ENCODE measurements at regions not wholly inside any gene's neighbourhood (a gene's known extent, or its start where the extent isn't known, plus 50 kb on each side); places are given as distances from the start of the nearest gene placed in this dataset.

DNA sequence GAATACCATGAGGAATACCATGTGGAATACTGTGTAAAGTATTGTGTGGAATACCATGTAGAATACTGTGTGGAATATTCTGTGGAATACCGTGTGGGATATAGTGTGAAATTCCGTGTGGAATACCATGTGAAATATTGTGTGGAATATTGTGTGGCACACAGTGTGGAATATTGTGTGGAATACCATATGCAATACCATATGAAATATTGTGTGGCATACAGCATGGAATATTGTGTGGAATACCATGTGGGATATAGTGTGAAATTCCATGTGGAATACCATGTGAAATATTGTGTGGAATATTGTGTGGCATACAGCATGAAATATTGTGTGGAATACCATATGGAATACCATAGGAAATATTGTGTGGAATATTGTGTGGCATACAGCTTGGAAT is 135.1 kb upstream of the CHST15 start (continued):
- TF ChIP-seq, protein P1, sequence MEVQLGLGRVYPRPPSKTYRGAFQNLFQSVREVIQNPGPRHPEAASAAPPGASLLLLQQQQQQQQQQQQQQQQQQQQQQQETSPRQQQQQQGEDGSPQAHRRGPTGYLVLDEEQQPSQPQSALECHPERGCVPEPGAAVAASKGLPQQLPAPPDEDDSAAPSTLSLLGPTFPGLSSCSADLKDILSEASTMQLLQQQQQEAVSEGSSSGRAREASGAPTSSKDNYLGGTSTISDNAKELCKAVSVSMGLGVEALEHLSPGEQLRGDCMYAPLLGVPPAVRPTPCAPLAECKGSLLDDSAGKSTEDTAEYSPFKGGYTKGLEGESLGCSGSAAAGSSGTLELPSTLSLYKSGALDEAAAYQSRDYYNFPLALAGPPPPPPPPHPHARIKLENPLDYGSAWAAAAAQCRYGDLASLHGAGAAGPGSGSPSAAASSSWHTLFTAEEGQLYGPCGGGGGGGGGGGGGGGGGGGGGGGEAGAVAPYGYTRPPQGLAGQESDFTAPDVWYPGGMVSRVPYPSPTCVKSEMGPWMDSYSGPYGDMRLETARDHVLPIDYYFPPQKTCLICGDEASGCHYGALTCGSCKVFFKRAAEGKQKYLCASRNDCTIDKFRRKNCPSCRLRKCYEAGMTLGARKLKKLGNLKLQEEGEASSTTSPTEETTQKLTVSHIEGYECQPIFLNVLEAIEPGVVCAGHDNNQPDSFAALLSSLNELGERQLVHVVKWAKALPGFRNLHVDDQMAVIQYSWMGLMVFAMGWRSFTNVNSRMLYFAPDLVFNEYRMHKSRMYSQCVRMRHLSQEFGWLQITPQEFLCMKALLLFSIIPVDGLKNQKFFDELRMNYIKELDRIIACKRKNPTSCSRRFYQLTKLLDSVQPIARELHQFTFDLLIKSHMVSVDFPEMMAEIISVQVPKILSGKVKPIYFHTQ (CRISPR knock-in tag; IDR thresholded peaks at IDR 0.05), result no peak
- TF ChIP-seq ZBTB21 (CRISPR knock-in tag; IDR thresholded peaks at IDR 0.05; ENCODE audit: borderline replicate concordance) (no peak), OVOL2 (CRISPR knock-in tag; IDR thresholded peaks at IDR 0.05; ENCODE audit: borderline replicate concordance) (no peak), NFE2L1 (CRISPR knock-in tag; IDR thresholded peaks at IDR 0.05) (no peak), CBFB (CRISPR knock-in tag; IDR thresholded peaks at IDR 0.05; ENCODE audit: low read depth) (no peak), TCF7 (CRISPR knock-in tag; IDR thresholded peaks at IDR 0.05; ENCODE audit: low read depth) (no peak), ELF4 (CRISPR knock-in tag; IDR thresholded peaks at IDR 0.05; ENCODE audit: low read depth) (no peak), KAT7 (CRISPR knock-in tag; IDR thresholded peaks at IDR 0.05; ENCODE audit: borderline replicate concordance) (no peak)

DNA sequence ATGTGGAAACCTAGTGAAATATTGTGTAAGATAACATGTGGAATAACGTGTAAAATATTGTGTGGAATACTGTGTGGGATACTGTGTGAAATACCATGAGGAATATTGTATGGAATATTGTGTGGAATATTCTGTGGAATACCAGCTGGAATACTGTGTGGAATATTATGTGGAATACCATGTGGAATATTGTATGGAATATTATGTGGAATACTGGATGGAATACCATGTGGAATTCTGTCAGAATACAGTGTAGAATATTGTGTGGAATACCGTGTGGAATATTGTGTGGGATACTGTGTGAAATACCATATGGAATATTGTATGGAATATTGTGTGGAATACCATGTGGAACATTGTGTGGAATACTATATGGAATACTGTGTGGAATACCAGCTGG is 134.6 kb upstream of the CHST15 start:
- no peaks in the 10 kb centered on the region for H3K27me3 Mint-ChIP-seq (ENCODE audit: low read depth)
- H3K4me1 Mint-ChIP-seq, result no peaks in the 10 kb centered on the region
- no peak overlapping the region for H3K27ac Mint-ChIP-seq
- DNase-seq (ENCODE audit: low spot score), result no peak
- ChIA-PET CTCF (no interaction called here), POLR2A (no interaction called here)
- H3K36me3 Mint-ChIP-seq, result peaks cover 29% of the 10 kb centered on the region
- peaks cover 54% of the 10 kb centered on the region for H3K9me3 Mint-ChIP-seq
- no peak overlapping the region for H3K4me3 Mint-ChIP-seq
- ATAC-seq, result no peak
- TF ChIP-seq GTF2I (CRISPR knock-in tag; conservative IDR thresholded peaks at IDR 0.05) (no peak), NR3C1 (CRISPR knock-in tag; conservative IDR thresholded peaks at IDR 0.05; ENCODE audit: low read depth) (no peak), FOXJ3 (CRISPR knock-in tag; IDR thresholded peaks at IDR 0.05; ENCODE audit: borderline replicate concordance) (no peak), ZNF423 (CRISPR knock-in tag; IDR thresholded peaks at IDR 0.05) (no peak), ZNF671 (CRISPR knock-in tag; IDR thresholded peaks at IDR 0.05) (no peak), NFE2L1 (CRISPR knock-in tag; IDR thresholded peaks at IDR 0.05) (no peak), NR1H2 (CRISPR knock-in tag; IDR thresholded peaks at IDR 0.05) (no peak), NR2C2 (CRISPR knock-in tag; IDR thresholded peaks at IDR 0.05) (no peak), CREB1 (CRISPR knock-in tag; IDR thresholded peaks at IDR 0.05) (no peak)
- TF ChIP-seq, protein P2, sequence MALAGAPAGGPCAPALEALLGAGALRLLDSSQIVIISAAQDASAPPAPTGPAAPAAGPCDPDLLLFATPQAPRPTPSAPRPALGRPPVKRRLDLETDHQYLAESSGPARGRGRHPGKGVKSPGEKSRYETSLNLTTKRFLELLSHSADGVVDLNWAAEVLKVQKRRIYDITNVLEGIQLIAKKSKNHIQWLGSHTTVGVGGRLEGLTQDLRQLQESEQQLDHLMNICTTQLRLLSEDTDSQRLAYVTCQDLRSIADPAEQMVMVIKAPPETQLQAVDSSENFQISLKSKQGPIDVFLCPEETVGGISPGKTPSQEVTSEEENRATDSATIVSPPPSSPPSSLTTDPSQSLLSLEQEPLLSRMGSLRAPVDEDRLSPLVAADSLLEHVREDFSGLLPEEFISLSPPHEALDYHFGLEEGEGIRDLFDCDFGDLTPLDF (CRISPR knock-in tag; IDR thresholded peaks at IDR 0.05), result no peak
- TF ChIP-seq, protein P3, sequence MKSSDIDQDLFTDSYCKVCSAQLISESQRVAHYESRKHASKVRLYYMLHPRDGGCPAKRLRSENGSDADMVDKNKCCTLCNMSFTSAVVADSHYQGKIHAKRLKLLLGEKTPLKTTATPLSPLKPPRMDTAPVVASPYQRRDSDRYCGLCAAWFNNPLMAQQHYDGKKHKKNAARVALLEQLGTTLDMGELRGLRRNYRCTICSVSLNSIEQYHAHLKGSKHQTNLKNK (CRISPR knock-in tag; IDR thresholded peaks at IDR 0.05), result no peak
- TF ChIP-seq, protein P4, sequence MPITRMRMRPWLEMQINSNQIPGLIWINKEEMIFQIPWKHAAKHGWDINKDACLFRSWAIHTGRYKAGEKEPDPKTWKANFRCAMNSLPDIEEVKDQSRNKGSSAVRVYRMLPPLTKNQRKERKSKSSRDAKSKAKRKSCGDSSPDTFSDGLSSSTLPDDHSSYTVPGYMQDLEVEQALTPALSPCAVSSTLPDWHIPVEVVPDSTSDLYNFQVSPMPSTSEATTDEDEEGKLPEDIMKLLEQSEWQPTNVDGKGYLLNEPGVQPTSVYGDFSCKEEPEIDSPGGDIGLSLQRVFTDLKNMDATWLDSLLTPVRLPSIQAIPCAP (CRISPR knock-in tag; IDR thresholded peaks at IDR 0.05), result no peak
- TF ChIP-seq, protein P5, sequence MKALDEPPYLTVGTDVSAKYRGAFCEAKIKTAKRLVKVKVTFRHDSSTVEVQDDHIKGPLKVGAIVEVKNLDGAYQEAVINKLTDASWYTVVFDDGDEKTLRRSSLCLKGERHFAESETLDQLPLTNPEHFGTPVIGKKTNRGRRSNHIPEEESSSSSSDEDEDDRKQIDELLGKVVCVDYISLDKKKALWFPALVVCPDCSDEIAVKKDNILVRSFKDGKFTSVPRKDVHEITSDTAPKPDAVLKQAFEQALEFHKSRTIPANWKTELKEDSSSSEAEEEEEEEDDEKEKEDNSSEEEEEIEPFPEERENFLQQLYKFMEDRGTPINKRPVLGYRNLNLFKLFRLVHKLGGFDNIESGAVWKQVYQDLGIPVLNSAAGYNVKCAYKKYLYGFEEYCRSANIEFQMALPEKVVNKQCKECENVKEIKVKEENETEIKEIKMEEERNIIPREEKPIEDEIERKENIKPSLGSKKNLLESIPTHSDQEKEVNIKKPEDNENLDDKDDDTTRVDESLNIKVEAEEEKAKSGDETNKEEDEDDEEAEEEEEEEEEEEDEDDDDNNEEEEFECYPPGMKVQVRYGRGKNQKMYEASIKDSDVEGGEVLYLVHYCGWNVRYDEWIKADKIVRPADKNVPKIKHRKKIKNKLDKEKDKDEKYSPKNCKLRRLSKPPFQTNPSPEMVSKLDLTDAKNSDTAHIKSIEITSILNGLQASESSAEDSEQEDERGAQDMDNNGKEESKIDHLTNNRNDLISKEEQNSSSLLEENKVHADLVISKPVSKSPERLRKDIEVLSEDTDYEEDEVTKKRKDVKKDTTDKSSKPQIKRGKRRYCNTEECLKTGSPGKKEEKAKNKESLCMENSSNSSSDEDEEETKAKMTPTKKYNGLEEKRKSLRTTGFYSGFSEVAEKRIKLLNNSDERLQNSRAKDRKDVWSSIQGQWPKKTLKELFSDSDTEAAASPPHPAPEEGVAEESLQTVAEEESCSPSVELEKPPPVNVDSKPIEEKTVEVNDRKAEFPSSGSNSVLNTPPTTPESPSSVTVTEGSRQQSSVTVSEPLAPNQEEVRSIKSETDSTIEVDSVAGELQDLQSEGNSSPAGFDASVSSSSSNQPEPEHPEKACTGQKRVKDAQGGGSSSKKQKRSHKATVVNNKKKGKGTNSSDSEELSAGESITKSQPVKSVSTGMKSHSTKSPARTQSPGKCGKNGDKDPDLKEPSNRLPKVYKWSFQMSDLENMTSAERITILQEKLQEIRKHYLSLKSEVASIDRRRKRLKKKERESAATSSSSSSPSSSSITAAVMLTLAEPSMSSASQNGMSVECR (CRISPR knock-in tag; IDR thresholded peaks at IDR 0.05; ENCODE audit: borderline replicate concordance), result no peak
- TF ChIP-seq, protein P6, sequence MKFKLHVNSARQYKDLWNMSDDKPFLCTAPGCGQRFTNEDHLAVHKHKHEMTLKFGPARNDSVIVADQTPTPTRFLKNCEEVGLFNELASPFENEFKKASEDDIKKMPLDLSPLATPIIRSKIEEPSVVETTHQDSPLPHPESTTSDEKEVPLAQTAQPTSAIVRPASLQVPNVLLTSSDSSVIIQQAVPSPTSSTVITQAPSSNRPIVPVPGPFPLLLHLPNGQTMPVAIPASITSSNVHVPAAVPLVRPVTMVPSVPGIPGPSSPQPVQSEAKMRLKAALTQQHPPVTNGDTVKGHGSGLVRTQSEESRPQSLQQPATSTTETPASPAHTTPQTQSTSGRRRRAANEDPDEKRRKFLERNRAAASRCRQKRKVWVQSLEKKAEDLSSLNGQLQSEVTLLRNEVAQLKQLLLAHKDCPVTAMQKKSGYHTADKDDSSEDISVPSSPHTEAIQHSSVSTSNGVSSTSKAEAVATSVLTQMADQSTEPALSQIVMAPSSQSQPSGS (CRISPR knock-in tag; IDR thresholded peaks at IDR 0.05; ENCODE audit: borderline replicate concordance, low read depth), result no peak
- TF ChIP-seq, protein P7, sequence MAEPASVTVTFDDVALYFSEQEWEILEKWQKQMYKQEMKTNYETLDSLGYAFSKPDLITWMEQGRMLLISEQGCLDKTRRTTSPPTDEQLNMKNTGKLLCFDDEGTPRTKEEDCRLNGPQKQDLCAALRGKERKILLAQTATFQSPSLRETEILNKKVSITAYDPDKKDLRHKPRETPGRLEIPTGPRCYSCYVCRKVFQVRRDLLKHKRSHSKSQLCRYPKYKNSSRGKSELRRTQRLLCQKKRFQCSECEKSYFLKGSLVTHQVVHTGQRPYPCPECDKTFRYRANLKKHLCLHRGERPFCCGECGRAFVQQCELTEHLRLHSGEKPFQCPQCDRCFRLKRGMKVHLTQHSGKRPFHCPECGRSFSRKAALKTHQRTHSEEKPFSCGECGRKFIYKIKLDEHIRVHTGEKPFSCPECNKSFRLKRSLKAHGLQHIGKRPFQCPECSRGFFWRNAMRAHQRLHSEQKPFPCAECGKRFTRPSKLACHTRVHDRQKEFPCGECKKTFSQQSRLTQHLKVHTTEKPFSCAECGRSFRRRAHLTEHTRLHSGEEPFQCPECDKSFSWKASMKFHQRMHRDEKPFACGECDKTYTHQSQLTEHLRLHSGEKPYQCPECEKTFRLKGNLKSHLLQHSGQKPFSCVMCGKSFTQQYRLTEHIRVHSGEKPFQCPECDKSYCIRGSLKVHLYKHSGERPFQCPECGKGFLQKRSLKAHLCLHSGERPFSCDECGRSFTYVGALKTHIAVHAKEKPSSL (CRISPR knock-in tag; conservative IDR thresholded peaks at IDR 0.05), result no peak
- TF ChIP-seq, protein P8, sequence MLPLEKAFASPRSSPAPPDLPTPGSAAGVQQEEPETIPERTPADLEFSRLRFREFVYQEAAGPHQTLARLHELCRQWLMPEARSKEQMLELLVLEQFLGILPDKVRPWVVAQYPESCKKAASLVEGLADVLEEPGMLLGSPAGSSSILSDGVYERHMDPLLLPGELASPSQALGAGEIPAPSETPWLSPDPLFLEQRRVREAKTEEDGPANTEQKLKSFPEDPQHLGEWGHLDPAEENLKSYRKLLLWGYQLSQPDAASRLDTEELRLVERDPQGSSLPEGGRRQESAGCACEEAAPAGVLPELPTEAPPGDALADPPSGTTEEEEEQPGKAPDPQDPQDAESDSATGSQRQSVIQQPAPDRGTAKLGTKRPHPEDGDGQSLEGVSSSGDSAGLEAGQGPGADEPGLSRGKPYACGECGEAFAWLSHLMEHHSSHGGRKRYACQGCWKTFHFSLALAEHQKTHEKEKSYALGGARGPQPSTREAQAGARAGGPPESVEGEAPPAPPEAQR (CRISPR knock-in tag; IDR thresholded peaks at IDR 0.05), result no peak

Measured in WTC11 (cell line).